CD4-positive, alpha-beta T cell treated with Interferon alpha-2 for 1 hour (primary cell): ENCODE measurements at regions not wholly inside any gene's neighbourhood (a gene's known extent, or its start where the extent isn't known, plus 50 kb on each side); places are given as distances from the start of the nearest gene placed in this dataset.

Source experiments
- DNase-seq, 2 donors: peaks; one replicate each; pipeline ENCODE4 v3.0.0-alpha.2; 2020 to 2022

GRCh38 chr2:46850742-46851141 is 64.9 kb downstream of the MCFD2 start:
- no peak for DNase-seq

GRCh38 chr2:46849721-46850556 is 65.7 kb downstream of the MCFD2 start:
- DNase-seq, result no peak

DNA sequence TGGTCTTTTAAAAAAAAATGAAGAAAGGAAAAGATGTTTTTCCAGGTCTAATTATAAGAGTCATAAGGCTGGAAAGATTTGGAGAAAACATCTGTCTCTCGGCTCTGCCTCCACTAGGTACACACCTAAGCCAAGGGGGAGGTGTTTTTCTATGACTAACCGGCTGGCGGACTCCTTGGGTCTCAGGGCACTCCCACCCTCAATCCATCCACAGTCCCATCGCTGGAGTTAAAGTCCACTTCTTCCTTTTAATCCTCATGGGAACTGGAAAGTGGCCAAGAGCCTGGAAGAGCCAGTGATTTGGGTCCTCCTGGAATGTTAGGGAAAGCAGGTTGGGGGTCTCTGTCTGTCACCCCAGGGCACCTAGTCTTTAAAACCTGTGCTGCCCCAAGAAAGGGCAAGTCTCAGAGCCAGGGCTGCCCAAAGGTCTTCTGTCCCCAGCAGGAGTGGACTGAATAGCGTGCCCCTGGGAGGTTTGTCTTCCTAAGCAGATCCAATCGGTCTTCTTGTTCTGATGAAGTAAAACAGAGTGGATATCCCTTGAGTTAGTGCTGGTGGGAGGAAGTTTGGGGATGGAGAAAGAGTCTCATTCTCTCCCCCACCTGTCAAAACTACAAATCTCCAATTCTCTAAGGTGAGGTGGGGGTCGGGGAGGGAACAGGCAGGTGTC is 66.4 kb downstream of the MCFD2 start:
- DNase-seq, result no peak

DNA sequence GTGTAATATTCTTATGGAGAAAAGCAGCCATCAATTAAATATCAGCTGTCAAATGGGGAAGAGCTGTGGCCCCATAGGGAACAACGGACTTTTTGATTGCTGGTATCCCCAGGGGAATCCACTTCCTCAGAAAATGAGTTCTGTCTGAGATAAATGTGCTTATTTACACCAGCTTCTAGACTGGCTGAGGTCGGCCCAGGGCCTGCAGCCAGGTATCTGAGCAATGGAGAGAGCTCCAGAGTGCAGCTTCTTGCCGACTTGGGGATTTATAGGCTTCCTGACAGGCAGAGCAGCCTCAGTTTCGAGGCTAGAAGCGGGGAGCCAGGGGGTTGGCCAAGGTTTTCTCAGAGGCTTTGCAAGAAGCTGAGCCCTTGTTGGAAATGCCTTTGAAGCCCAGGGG is 67.2 kb downstream of the MCFD2 start:
- no peak for DNase-seq

DNA sequence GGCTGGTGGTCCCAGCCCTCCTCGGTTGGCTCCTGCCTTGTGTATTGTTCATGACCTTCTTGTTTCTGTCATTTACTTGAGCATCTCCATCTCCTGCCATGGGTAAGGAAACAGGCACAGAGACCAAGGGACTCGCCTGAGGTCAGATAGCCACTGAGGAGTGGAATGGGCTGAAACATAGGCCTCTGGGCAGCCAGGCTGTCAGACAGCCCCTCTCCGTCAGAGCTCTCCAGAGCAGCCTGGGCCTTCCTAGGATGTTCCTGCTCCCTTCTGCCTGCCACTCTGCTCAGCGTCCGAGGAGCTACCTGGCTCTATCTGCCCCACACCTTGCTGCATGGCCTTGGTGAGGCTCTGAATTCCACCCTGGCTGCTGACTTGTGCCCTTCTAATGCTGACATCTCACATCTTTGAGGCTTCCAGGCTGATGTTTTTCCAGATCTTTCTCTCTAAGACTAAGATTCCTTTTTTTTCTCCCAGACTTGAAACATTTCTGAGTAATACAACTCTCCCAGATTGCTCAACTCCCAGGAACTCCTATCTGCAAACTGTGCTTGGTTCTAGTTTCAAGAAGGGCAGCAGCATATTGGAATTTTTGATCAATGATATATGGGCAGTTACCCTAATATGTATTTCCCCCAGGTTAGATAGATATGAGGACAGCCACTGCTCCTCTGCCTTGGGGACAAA is 67.7 kb downstream of the MCFD2 start:
- DNase-seq, result no peak

DNA sequence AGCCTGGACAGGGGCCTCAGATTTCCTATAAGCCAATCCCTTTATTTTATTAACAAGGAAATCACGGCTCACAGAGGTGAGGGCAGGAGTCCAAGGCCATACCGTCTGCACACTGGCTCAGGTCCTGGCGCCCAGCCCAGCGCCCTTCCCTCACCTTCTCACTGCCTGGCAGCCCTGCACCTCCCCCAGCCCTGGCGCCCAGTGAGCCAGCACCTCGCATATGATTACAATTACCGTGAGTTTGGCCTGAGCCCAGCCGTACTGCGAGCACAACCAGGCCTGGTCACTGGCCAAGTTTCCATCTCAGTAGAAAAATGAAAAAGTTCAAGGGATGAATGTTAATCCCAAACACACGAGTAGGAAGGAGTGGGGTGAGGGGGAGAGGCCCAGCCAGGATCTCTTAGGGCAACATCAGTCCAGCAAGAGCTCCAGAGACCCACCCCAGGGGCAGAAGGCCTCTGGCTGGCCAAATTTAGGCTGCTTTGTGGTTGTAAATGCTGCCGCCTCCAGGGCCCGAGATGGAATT is 68.4 kb downstream of the MCFD2 start:
- no peak for DNase-seq

GRCh38 chr2:46846536-46846935 is 69.1 kb downstream of the MCFD2 start:
- no peak for DNase-seq

GRCh38 chr2:46845542-46846486 is 69.8 kb downstream of the MCFD2 start:
- DNase-seq, result no peak

DNA sequence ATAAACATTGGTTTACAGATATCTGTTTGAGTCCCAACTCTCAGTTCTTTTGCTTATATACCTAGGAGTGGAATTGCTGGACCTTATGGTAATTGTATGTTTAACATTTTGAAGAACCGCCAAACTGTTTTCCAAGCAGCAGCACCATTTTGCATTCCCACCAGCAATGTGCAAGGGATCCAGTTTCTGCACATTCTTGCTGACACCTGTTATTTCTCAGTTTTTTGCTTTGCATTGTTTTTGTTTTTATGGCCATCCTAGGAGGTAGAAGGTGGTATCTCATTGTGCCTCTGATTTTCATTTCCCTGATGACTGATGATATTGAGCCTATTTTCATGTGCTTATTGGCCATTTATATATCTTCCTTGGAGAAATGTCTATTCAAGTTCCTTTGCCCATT is 71.2 kb downstream of the MCFD2 start:
- no peak for DNase-seq

GRCh38 chr2:46844034-46844433 is 71.6 kb downstream of the MCFD2 start:
- no peak for DNase-seq

DNA sequence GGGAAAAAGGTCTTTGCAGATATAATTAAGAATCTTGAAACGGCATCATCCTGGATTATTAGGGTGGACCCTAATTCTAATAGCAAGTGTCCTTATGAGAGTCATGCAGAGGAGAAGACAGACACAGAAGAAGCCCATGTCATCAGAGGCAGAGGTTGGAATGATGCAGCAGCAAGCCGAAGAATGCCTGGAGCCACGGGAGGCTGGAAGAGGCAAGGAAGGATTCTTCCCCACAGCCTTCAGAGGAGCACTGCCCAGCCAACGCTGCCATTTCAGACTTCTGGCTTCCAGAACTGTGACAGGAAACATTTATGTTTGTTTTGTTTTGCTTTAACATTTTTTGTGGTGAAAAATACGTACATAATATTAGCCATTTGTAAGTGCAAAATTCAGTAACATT is 72.3 kb downstream of the MCFD2 start:
- DNase-seq, result no peak

DNA sequence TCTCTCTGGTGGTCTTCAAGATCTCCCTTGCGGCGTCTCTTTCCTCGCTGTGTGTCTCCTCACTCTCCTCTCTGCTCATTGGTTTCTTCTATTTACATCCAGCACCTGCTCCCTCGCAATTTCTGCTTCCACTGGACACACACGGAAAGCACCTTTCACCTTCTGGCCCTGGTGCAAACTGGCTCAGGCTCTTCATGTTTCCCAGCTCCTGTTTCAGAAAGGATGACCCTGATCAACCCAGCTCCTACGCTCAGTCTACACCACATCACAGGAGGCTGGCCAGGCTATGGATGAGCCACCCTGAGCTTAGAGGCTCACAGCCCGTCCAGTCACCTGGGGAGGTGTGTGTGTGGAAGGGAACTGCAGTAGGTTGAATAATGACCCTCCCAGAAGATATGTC is 72.7 kb downstream of the MCFD2 start:
- DNase-seq, result no peak

DNA sequence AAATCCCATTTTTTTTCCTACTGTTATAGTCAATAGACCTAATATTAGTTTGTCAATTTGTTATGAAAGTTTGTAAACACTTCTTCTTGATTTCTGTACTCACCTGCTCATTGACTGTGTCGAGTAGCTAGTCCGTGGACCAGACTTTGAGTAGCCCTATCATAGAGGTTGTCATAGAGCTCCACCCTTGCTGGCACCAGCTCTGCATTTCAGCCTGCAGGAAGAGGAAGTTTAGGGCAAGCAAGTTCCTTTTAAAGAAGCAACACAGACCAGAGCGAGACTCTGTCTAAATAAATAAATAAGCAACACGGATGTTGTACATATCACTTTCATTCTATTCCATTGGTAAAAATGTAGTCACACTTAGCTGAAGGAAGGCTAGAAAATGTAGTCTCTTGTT is 74.0 kb downstream of the MCFD2 start:
- peak in 1 of 2 donors; percentile 3 for DNase-seq

- no peak for DNase-seq
These were observed 76.6 kb downstream of the MCFD2 start for GRCh38 chr2:46839045-46839444.

DNA sequence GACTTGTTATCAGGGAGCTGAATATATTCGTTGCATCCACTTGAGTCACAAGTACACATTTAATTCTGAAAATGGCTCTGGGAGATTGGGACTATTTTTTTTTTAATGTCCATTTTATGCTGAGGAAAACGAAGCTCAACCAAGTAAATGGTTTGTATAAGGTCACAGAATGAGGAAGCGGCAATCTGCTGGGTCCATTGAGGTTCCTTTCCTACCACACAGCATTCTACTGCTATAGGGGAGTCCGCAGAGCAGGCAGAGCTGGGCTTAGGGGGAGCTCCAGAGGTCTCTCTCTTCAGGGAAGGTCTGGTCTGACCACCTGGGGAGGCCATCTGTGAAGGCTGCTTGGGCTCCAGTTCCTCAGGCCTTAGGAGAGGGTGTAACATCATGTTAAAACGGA is 77.9 kb downstream of the MCFD2 start:
- DNase-seq, result no peak

DNA sequence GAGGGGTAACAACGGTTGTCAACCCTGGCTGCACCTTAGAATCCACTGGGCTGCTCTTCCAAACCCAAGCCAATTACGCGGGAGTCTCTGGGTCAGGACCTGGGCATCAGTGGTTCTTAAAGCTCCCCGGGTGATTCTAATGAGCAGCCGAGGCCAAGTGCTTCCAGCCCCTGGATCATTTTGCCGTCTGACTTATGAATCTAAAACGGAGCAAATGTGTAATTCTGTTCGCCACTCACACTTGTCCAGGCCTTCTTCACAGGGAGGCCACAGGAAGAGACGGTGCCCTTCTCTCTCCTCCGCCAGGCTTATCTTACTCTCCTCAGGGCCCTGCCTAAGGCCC is 78.5 kb downstream of the MCFD2 start:
- no peak for DNase-seq

- no peak for DNase-seq
These were observed 79.1 kb downstream of the MCFD2 start for GRCh38 chr2:46836295-46837111.

DNA sequence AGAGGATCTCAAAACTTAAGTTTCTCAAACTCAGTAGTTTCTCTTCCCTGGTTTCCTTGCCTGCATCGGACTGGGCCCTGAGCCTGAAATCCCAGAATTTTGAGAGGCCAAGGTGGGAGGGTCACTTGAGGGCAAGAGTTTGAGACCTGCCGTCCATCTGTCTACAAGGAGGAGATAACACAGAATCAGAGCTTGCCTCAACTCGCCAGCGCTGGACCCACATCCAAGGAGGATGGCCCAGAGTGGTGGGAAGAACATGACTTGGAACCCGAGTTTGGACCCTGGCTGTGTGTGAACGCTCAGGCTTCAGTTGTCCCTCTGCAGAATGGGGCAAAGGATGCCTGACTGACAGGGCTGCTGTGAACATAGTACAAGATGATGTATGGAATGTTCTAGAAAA is 80.1 kb downstream of the MCFD2 start:
- no peak for DNase-seq

GRCh38 chr2:46832543-46832942 is 83.1 kb downstream of the MCFD2 start:
- no peak for DNase-seq

GRCh38 chr2:46831869-46832265 is 83.7 kb downstream of the MCFD2 start:
- no peak for DNase-seq

GRCh38 chr2:46831051-46831868 is 84.3 kb downstream of the MCFD2 start:
- no peak for DNase-seq
